ENCODE measurements at regions not wholly inside any gene's neighbourhood (a gene's known extent, or its start where the extent isn't known, plus 50 kb on each side); places are given as distances from the start of the nearest gene placed in this dataset.

GRCh38 chr10:121131426-121132265, 280.5 kb downstream of the WDR11 start (continued):
- TF ChIP-seq ZNF462 (CRISPR knock-in tag; IDR thresholded peaks at IDR 0.05): no peak
- no peak for TF ChIP-seq NANOG (IDR thresholded peaks at IDR 0.05; ENCODE audit: borderline replicate concordance)
- TF ChIP-seq ZNF114 (CRISPR knock-in tag; IDR thresholded peaks at IDR 0.05): no peak
- no peak for TF ChIP-seq JUNB (IDR thresholded peaks at IDR 0.05; ENCODE audit: unreplicated experiment)

DNA sequence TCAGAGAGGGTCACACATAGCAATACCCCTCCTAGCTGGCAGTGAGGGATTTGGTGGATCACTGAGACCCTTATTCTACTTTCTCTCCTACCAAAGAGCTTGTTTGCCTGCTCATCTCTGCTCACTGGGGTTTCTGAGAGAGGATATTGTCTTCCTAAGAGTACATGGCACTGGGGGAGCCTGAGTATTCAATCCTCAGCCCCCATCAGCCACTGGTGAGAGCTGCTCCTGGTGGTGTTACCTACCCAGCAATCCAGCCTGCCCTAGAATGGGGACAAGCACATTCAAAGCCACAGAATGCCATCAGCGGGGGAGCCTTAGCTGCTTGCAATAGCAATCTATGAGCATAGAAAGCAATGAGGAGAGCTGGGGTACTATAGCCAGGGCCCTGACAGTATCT, 281.1 kb downstream of the WDR11 start:
- no peak for ATAC-seq
- DNase-seq (ENCODE audit: low spot score): no peak
- H3K27ac ChIP-seq (ENCODE audit: low read depth): no peak overlapping the region
- no peaks in the 10 kb centered on the region for H3F3A ChIP-seq (replicated peaks; ENCODE audit: low read depth)
- H3K4me2 ChIP-seq: no peak overlapping the region
- no peak overlapping the region for H3K4me3 Mint-ChIP-seq
- H3K9me2 ChIP-seq (ENCODE audit: insufficient read depth): no peaks in the 10 kb centered on the region
- H3K27me3 ChIP-seq (ENCODE audit: insufficient read depth): no peaks in the 10 kb centered on the region
- H3K27ac Mint-ChIP-seq: no peak overlapping the region
- no peaks in the 10 kb centered on the region for H3K79me2 ChIP-seq (replicated peaks; ENCODE audit: insufficient read depth)
- H3K27me3 Mint-ChIP-seq (ENCODE audit: insufficient read depth, low read depth, poor library complexity): peaks cover 6% of the 10 kb centered on the region
- H3K9me3 Mint-ChIP-seq: no peaks in the 10 kb centered on the region
- H3K4me3 ChIP-seq: no peak overlapping the region
- no peaks in the 10 kb centered on the region for H4K20me1 ChIP-seq (replicated peaks; ENCODE audit: insufficient read depth)
- H3K36me3 ChIP-seq (ENCODE audit: insufficient read depth): no peaks in the 10 kb centered on the region
- H3K4me1 Mint-ChIP-seq: peaks cover 4% of the 10 kb centered on the region; the same call in 1 of the 3 replicates
- no peaks in the 10 kb centered on the region; the same call in 2 of the 3 replicates for H3K36me3 Mint-ChIP-seq (ENCODE audit: low read depth)
- no peaks in the 10 kb centered on the region for H3K4me1 ChIP-seq (ENCODE audit: insufficient read depth)
- H2AFZ ChIP-seq: no peak overlapping the region
- TF ChIP-seq ZNF114 (CRISPR knock-in tag; IDR thresholded peaks at IDR 0.05): no peak
- TF ChIP-seq, protein P1, sequence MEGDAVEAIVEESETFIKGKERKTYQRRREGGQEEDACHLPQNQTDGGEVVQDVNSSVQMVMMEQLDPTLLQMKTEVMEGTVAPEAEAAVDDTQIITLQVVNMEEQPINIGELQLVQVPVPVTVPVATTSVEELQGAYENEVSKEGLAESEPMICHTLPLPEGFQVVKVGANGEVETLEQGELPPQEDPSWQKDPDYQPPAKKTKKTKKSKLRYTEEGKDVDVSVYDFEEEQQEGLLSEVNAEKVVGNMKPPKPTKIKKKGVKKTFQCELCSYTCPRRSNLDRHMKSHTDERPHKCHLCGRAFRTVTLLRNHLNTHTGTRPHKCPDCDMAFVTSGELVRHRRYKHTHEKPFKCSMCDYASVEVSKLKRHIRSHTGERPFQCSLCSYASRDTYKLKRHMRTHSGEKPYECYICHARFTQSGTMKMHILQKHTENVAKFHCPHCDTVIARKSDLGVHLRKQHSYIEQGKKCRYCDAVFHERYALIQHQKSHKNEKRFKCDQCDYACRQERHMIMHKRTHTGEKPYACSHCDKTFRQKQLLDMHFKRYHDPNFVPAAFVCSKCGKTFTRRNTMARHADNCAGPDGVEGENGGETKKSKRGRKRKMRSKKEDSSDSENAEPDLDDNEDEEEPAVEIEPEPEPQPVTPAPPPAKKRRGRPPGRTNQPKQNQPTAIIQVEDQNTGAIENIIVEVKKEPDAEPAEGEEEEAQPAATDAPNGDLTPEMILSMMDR (conservative IDR thresholded peaks at IDR 0.05; ENCODE audit: low read depth in 2 of 2): no peak
- no peak for TF ChIP-seq ETS1 (IDR thresholded peaks at IDR 0.05)
- no peak for TF ChIP-seq STAT1 (IDR thresholded peaks at IDR 0.05; ENCODE audit: unreplicated experiment)
- no peak for TF ChIP-seq CREB1 (CRISPR knock-in tag; IDR thresholded peaks at IDR 0.05; ENCODE audit: low read depth)
- no peak for TF ChIP-seq EZH2phosphoT487 (IDR thresholded peaks at IDR 0.05; ENCODE audit: unreplicated experiment)
- no peak for TF ChIP-seq POLR2AphosphoS5 (IDR thresholded peaks at IDR 0.05; ENCODE audit: low read depth)

Data from GM23338 (cell line).